ENCODE measurements at regions not wholly inside any gene's neighbourhood (a gene's known extent, or its start where the extent isn't known, plus 50 kb on each side); places are given as distances from the start of the nearest gene placed in this dataset.

DNA sequence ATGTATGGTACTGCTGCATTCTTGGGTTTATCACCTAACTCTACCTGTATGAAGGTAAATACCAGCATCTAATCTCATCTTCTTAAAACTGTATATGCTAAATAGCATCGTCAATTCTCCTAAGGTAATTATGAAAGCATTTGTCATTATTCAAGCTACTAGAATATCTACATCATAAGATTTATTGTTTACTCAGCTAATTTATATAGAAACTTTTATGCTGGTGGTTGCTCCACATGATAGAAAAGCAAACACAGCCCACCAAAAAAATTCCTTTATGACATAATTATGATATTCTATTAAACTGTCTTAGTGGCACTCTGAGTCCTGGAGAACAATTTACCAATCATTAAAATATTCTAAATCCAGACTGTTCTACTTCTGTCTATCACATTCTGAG is 1226.1 kb upstream of the NRXN1 start (continued):
- TF ChIP-seq, protein P1, sequence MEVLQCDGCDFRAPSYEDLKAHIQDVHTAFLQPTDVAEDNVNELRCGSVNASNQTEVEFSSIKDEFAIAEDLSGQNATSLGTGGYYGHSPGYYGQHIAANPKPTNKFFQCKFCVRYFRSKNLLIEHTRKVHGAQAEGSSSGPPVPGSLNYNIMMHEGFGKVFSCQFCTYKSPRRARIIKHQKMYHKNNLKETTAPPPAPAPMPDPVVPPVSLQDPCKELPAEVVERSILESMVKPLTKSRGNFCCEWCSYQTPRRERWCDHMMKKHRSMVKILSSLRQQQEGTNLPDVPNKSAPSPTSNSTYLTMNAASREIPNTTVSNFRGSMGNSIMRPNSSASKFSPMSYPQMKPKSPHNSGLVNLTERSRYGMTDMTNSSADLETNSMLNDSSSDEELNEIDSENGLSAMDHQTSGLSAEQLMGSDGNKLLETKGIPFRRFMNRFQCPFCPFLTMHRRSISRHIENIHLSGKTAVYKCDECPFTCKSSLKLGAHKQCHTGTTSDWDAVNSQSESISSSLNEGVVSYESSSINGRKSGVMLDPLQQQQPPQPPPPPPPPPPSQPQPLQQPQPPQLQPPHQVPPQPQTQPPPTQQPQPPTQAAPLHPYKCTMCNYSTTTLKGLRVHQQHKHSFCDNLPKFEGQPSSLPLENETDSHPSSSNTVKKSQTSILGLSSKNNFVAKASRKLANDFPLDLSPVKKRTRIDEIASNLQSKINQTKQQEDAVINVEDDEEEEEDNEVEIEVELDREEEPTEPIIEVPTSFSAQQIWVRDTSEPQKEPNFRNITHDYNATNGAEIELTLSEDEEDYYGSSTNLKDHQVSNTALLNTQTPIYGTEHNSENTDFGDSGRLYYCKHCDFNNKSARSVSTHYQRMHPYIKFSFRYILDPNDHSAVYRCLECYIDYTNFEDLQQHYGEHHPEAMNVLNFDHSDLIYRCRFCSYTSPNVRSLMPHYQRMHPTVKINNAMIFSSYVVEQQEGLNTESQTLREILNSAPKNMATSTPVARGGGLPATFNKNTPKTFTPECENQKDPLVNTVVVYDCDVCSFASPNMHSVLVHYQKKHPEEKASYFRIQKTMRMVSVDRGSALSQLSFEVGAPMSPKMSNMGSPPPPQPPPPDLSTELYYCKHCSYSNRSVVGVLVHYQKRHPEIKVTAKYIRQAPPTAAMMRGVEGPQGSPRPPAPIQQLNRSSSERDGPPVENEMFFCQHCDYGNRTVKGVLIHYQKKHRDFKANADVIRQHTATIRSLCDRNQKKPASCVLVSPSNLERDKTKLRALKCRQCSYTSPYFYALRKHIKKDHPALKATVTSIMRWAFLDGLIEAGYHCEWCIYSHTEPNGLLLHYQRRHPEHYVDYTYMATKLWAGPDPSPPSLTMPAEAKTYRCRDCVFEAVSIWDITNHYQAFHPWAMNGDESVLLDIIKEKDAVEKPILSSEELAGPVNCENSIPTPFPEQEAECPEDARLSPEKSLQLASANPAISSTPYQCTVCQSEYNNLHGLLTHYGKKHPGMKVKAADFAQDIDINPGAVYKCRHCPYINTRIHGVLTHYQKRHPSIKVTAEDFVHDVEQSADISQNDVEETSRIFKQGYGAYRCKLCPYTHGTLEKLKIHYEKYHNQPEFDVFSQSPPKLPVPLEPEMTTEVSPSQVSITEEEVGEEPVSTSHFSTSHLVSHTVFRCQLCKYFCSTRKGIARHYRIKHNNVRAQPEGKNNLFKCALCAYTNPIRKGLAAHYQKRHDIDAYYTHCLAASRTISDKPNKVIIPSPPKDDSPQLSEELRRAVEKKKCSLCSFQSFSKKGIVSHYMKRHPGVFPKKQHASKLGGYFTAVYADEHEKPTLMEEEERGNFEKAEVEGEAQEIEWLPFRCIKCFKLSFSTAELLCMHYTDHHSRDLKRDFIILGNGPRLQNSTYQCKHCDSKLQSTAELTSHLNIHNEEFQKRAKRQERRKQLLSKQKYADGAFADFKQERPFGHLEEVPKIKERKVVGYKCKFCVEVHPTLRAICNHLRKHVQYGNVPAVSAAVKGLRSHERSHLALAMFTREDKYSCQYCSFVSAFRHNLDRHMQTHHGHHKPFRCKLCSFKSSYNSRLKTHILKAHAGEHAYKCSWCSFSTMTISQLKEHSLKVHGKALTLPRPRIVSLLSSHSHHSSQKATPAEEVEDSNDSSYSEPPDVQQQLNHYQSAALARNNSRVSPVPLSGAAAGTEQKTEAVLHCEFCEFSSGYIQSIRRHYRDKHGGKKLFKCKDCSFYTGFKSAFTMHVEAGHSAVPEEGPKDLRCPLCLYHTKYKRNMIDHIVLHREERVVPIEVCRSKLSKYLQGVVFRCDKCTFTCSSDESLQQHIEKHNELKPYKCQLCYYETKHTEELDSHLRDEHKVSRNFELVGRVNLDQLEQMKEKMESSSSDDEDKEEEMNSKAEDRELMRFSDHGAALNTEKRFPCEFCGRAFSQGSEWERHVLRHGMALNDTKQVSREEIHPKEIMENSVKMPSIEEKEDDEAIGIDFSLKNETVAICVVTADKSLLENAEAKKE (CRISPR knock-in tag; IDR thresholded peaks at IDR 0.05), result no peak

DNA sequence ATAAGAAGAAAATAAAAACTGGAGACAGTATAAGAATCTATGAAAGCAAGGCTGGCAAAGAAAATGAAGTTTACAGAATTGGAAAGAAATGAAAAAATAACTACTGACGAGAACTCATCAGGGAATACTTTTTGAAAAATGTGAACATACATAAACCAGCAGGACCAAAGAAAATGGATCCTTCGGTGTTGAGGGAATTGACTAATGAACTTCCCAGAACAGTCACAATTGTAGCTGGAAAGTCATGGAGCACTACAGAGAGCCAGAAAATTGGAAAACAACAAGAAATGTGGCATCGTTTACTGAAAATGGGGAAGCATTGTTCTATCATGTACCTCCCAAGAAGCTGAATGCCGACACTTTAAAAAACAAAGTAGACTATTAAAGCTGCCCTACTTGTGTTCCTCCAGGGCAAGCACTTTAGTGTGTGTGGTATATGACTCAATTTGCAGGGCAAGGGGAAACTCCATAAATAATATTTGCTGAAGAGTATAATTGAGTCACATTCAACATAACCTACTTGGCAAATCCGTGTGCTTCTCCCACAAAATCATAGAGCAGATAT is 1221.6 kb upstream of the NRXN1 start:
- Histone ChIP-seq H3K27me3 (ENCODE audit: insufficient read depth) (no peaks in the 10 kb centered on the region), H3K9me2 (ENCODE audit: insufficient read depth) (no peaks in the 10 kb centered on the region), H4K20me1 (replicated peaks; ENCODE audit: insufficient read depth) (no peaks in the 10 kb centered on the region), H3K79me2 (replicated peaks; ENCODE audit: insufficient read depth) (no peaks in the 10 kb centered on the region), H2AFZ (no peak overlapping the region), H3K36me3 (ENCODE audit: insufficient read depth) (no peaks in the 10 kb centered on the region), H3K27ac (ENCODE audit: low read depth) (peak overlapping the region; percentile 51), H3K4me3 (no peak overlapping the region), H3F3A (replicated peaks; ENCODE audit: low read depth) (no peaks in the 10 kb centered on the region), H3K4me2 (peak overlapping the region; percentile 49; the same call in 1 of the 2 replicates), H3K4me1 (ENCODE audit: insufficient read depth) (peaks cover 13% of the 10 kb centered on the region; the same call in 1 of the 2 replicates)
- Mint-ChIP-seq H3K27me3 (ENCODE audit: insufficient read depth, low read depth, poor library complexity) (peaks cover 2% of the 10 kb centered on the region), H3K36me3 (ENCODE audit: low read depth) (peaks cover 22% of the 10 kb centered on the region), H3K27ac (no peak overlapping the region), H3K4me3 (no peak overlapping the region), H3K9me3 (peaks cover 19% of the 10 kb centered on the region), H3K4me1 (peaks cover 9% of the 10 kb centered on the region; the same call in 2 of the 3 replicates)
- peak; percentile 16 for DNase-seq (ENCODE audit: low spot score)
- ATAC-seq, result no peak
- TF ChIP-seq ZNF114 (CRISPR knock-in tag; IDR thresholded peaks at IDR 0.05), result no peak
- TF ChIP-seq NANOG (IDR thresholded peaks at IDR 0.05; ENCODE audit: borderline replicate concordance), result peak; percentile 65

DNA sequence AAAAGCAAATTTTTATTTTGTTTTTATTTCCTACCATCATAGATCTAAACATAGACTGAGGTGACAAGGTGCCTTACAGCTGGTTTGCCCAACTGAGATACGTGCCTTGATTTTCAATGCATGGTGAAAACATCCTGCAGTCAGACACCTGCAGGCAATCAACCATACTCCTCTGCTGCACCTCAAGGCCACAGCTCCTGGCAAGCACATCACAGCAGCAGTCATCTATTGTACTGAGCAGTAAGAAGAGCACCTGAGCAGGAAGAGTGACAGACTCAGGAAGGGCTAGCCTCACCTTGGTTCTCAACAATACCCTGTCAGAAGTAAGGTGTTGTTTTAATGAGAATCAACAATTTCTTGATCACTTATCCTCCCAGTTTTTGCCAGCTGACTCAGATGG is 1206.8 kb upstream of the NRXN1 start:
- H3K27ac ChIP-seq (ENCODE audit: low read depth), result no peak overlapping the region
- no peak overlapping the region for H3K4me3 ChIP-seq
- H3K27me3 ChIP-seq (ENCODE audit: insufficient read depth), result no peaks in the 10 kb centered on the region
- H2AFZ ChIP-seq, result no peak overlapping the region
- H3K27me3 Mint-ChIP-seq (ENCODE audit: insufficient read depth, low read depth, poor library complexity), result no peaks in the 10 kb centered on the region
- no peaks in the 10 kb centered on the region for H3K36me3 ChIP-seq (ENCODE audit: insufficient read depth)
- H4K20me1 ChIP-seq (replicated peaks; ENCODE audit: insufficient read depth), result no peaks in the 10 kb centered on the region
- DNase-seq (ENCODE audit: low spot score), result peak; percentile 29
- no peaks in the 10 kb centered on the region for H3K36me3 Mint-ChIP-seq (ENCODE audit: low read depth)
- no peak overlapping the region; the same call in 1 of the 2 replicates for H3K27ac Mint-ChIP-seq
- no peak overlapping the region for H3K4me3 Mint-ChIP-seq
- H3K4me1 ChIP-seq (ENCODE audit: insufficient read depth), result no peaks in the 10 kb centered on the region
- H3K9me2 ChIP-seq (ENCODE audit: insufficient read depth), result no peaks in the 10 kb centered on the region
- H3K9me3 Mint-ChIP-seq, result no peaks in the 10 kb centered on the region; the same call in 2 of the 3 replicates
- peaks cover 7% of the 10 kb centered on the region for H3K4me1 Mint-ChIP-seq
- no peak overlapping the region for H3K4me2 ChIP-seq
- ATAC-seq, result peak; percentile 91
- no peaks in the 10 kb centered on the region for H3F3A ChIP-seq (replicated peaks; ENCODE audit: low read depth)
- H3K79me2 ChIP-seq (replicated peaks; ENCODE audit: insufficient read depth), result no peaks in the 10 kb centered on the region
- TF ChIP-seq, protein P1 (CRISPR knock-in tag; IDR thresholded peaks at IDR 0.05), result peak; percentile 54; the same call in 1 of the 2 replicates

All from GM23338 (cell line).